Neuronal stem cell (in vitro differentiated cells): ENCODE measurements at regions not wholly inside any gene's neighbourhood (a gene's known extent, or its start where the extent isn't known, plus 50 kb on each side); places are given as distances from the start of the nearest gene placed in this dataset.
A peak's percentile ranks its signal among the peaks of the same experiment; 100 is the strongest.

ENCODE experiments used
- DNase-seq: peaks from one replicate; pipeline ENCODE4 v3.0.0-alpha.2; 2013; ENCODE audit warnings: low spot score
- H2AFZ ChIP-seq: one replicate; pipeline ENCODE4 v1.6.1; 2013; ENCODE audit warnings: mild to moderate bottlenecking, low read length, inconsistent platforms
- H2AK5ac ChIP-seq: 2 replicates; pipeline ENCODE4 v1.6.1; 2013; ENCODE audit warnings: low read depth, mild to moderate bottlenecking, inconsistent platforms, low read length, moderate library complexity, mixed read lengths
- H2BK120ac ChIP-seq: 2 replicates; pipeline ENCODE4 v1.6.1; 2013; ENCODE audit warnings: low read depth, mild to moderate bottlenecking, inconsistent platforms, low read length, moderate library complexity, mixed read lengths
- H2BK12ac ChIP-seq: one replicate; pipeline ENCODE4 v1.6.1; 2013; ENCODE audit warnings: low read length, inconsistent platforms
- H2BK15ac ChIP-seq: 2 replicates; pipeline ENCODE4 v1.6.1; 2013; ENCODE audit warnings: mild to moderate bottlenecking, low read length, inconsistent platforms, mixed read lengths
- H2BK5ac ChIP-seq: one replicate; pipeline ENCODE4 v1.6.1; 2013; ENCODE audit warnings: inconsistent platforms, mild to moderate bottlenecking, low read length, moderate library complexity
- H3K14ac ChIP-seq: one replicate; pipeline ENCODE4 v1.6.1; 2013; ENCODE audit warnings: low read length, inconsistent platforms
- H3K18ac ChIP-seq: 2 replicates; pipeline ENCODE4 v1.6.1; 2013; ENCODE audit warnings: low read length, inconsistent platforms
- H3K23ac ChIP-seq: 2 replicates; pipeline ENCODE4 v1.6.1; 2013; ENCODE audit warnings: low read depth, mild to moderate bottlenecking, mixed read lengths, low read length, inconsistent platforms; ENCODE audit not compliant: poor library complexity
- H3K27ac ChIP-seq: replicated peaks from 3 replicates; pipeline ENCODE4 v1.5.1; 2013; ENCODE audit warnings: low read length, inconsistent platforms
- H3K27me3 ChIP-seq, 3 experiments: 2 replicates each; pipeline ENCODE4 v1.6.1; 2013; ENCODE audit warnings: low read length in 3 of 3, mild to moderate bottlenecking in 2 of 3, inconsistent platforms in 1 of 3, low read depth in 1 of 3, mixed read lengths in 1 of 3, moderate library complexity in 1 of 3; ENCODE audit not compliant: control insufficient read depth in 3 of 3, insufficient read depth in 3 of 3
- H3K36me3 ChIP-seq, 2 donors: replicated peaks in 1 of 2; 2 replicates each; pipeline ENCODE4 v1.6.1; 2013; ENCODE audit warnings: low read length in 2 of 2; ENCODE audit not compliant: control insufficient read depth in 2 of 2, insufficient read depth in 2 of 2
- H3K4ac ChIP-seq: 2 replicates; pipeline ENCODE4 v1.6.1; 2013; ENCODE audit warnings: inconsistent platforms, mild to moderate bottlenecking, low read length, moderate library complexity
- H3K4me1 ChIP-seq, 2 donors: 1 replicate in 1 of 2; 2 replicates in 1 of 2; pipeline ENCODE4 v1.6.1; 2013; ENCODE audit warnings: low read length in 2 of 2, low read depth in 1 of 2; ENCODE audit not compliant: control insufficient read depth in 2 of 2, insufficient read depth in 1 of 2
- H3K4me2 ChIP-seq: one replicate; pipeline ENCODE4 v1.6.1; 2013; ENCODE audit warnings: mild to moderate bottlenecking, low read length, inconsistent platforms; ENCODE audit not compliant: insufficient read depth, poor library complexity, severe bottlenecking
- H3K4me3 ChIP-seq, 2 donors: 2 replicates each; pipeline ENCODE4 v1.5.1; 2013; ENCODE audit warnings: low read length in 2 of 2, mild to moderate bottlenecking in 2 of 2, inconsistent platforms in 1 of 2, moderate library complexity in 1 of 2
- H3K79me1 ChIP-seq: one replicate; pipeline ENCODE4 v1.6.1; 2013; ENCODE audit warnings: low read depth, mild to moderate bottlenecking, inconsistent platforms, low read length, moderate library complexity
- H3K9ac ChIP-seq: one replicate; pipeline ENCODE4 v1.6.1; 2013; ENCODE audit warnings: mild to moderate bottlenecking, low read depth, low read length, inconsistent platforms; ENCODE audit not compliant: poor library complexity
- H3K9me3 ChIP-seq, 2 donors: replicated peaks in 1 of 2; 2 replicates each; pipeline versions ENCODE3 to v1.6.1; 2013; ENCODE audit warnings: low read length in 2 of 2, mild to moderate bottlenecking in 2 of 2, inconsistent platforms in 1 of 2, low read depth in 1 of 2, mixed read lengths in 1 of 2, moderate library complexity in 1 of 2; ENCODE audit not compliant: control insufficient read depth in 2 of 2, insufficient read depth in 1 of 2
- H4K8ac ChIP-seq: one replicate; pipeline ENCODE4 v1.6.1; 2013; ENCODE audit warnings: low read depth, mild to moderate bottlenecking, inconsistent platforms, low read length, moderate library complexity
- H4K91ac ChIP-seq: one replicate; pipeline ENCODE4 v1.6.1; 2013; ENCODE audit warnings: low read length, low read depth, mild to moderate bottlenecking, inconsistent platforms; ENCODE audit not compliant: poor library complexity
- WGBS, 2 donors: extraction: QIAGEN DNeasy Blood & Tissue Kit; methylation state at CpG; one replicate each; pipeline ENCODE4 v1.1.7; 2013; ENCODE audit warnings: missing lambda C conversion rate in 2 of 2, mixed read lengths in 1 of 2; ENCODE audit not compliant: insufficient read length in 2 of 2, insufficient replicate concordance in 1 of 2; ENCODE audit errors: extremely low coverage in 2 of 2; 5-methylcytosine and 5-hydroxymethylcytosine counted together

GRCh38 chr5:166712447-166713185 is 1578.8 kb upstream of the WWC1 start:
- H3K4me3 ChIP-seq, result no peak overlapping the region
- H3K9me3 ChIP-seq, result peaks cover 0 to 6% of the 10 kb centered on the region in 2 donors
- WGBS, 2 donors, result no CpG with 5 or more reads among the region's 1 CpG

GRCh38 chr5:166713295-166713694 is 1578.2 kb upstream of the WWC1 start:
- Histone ChIP-seq H3K4me3 (no peak overlapping the region), H2BK120ac (no peak overlapping the region), H4K8ac (no peak overlapping the region), H2BK5ac (no peak overlapping the region), H3K27ac (peak overlapping the region; percentile 70), H3K9me3 (peaks cover 0 to 6% of the 10 kb centered on the region in 2 donors), H3K18ac (no peak overlapping the region), H4K91ac (no peak overlapping the region), H3K27me3 (peaks cover 0 to 3% (median 0%) of the 10 kb centered on the region in 3 experiments), H3K4me1 (peaks cover 6 to 11% of the 10 kb centered on the region in 2 donors), H2BK15ac (no peak overlapping the region), H2BK12ac (no peak overlapping the region), H3K14ac (no peak overlapping the region), H3K4me2 (no peak overlapping the region), H3K79me1 (no peaks in the 10 kb centered on the region), H2AK5ac (no peak overlapping the region), H2AFZ (no peak overlapping the region), H3K9ac (no peak overlapping the region), H3K23ac (no peak overlapping the region), H3K4ac (no peak overlapping the region), H3K36me3 (no peaks in the 10 kb centered on the region)
- WGBS, 2 donors, result no CpG with 5 or more reads among the region's 8 CpGs
- no peak for DNase-seq

More at GRCh38 chr5:166712447-166713185, 1578.8 kb upstream of the WWC1 start:
- Histone ChIP-seq H3K27me3 (peaks cover 0 to 3% (median 0%) of the 10 kb centered on the region in 3 experiments), H3K27ac (peak overlapping the region; percentile 70), H2AK5ac (no peak overlapping the region), H4K91ac (no peak overlapping the region), H3K14ac (no peak overlapping the region), H3K4me1 (peaks cover 6 to 11% of the 10 kb centered on the region in 2 donors), H3K79me1 (no peaks in the 10 kb centered on the region), H2BK5ac (no peak overlapping the region), H2AFZ (no peak overlapping the region), H3K18ac (no peak overlapping the region), H3K4me2 (no peak overlapping the region), H2BK120ac (no peak overlapping the region), H3K4ac (no peak overlapping the region), H4K8ac (no peak overlapping the region), H3K9ac (no peak overlapping the region), H3K36me3 (no peaks in the 10 kb centered on the region), H2BK15ac (no peak overlapping the region), H2BK12ac (no peak overlapping the region), H3K23ac (no peak overlapping the region)
- peak; percentile 26 for DNase-seq

GRCh38 chr5:166716856-166717492 is 1574.5 kb upstream of the WWC1 start:
- no peak overlapping the region for H2BK5ac ChIP-seq
- H2BK120ac ChIP-seq, result no peak overlapping the region
- H3K27ac ChIP-seq, result peak overlapping the region; percentile 38
- no peak overlapping the region for H3K23ac ChIP-seq
- H3K14ac ChIP-seq, result no peak overlapping the region
- no peak overlapping the region for H3K4me2 ChIP-seq
- H3K18ac ChIP-seq, result no peak overlapping the region
- no peaks in the 10 kb centered on the region for H3K36me3 ChIP-seq
- H3K79me1 ChIP-seq, result no peaks in the 10 kb centered on the region
- peaks cover 6 to 11% of the 10 kb centered on the region in 2 donors for H3K4me1 ChIP-seq
- H2AFZ ChIP-seq, result no peak overlapping the region
- H3K9me3 ChIP-seq, result peaks cover 0 to 6% of the 10 kb centered on the region in 2 donors
- H3K4ac ChIP-seq, result no peak overlapping the region
- no peak overlapping the region for H2BK12ac ChIP-seq
- no peak for DNase-seq
- no peak overlapping the region for H2AK5ac ChIP-seq
- no peak overlapping the region for H3K9ac ChIP-seq
- H4K8ac ChIP-seq, result no peak overlapping the region
- no CpG with 5 or more reads among the region's 6 CpGs for WGBS, 2 donors
- H3K27me3 ChIP-seq, result peaks cover 0 to 3% (median 0%) of the 10 kb centered on the region in 3 experiments
- H3K4me3 ChIP-seq, result no peak overlapping the region
- no peak overlapping the region for H4K91ac ChIP-seq
- H2BK15ac ChIP-seq, result no peak overlapping the region

GRCh38 chr5:166719991-166720390 is 1571.5 kb upstream of the WWC1 start:
- H2BK5ac ChIP-seq, result no peak overlapping the region
- no peak overlapping the region for H2BK120ac ChIP-seq

More at GRCh38 chr5:166719991-166720390, 1571.5 kb upstream of the WWC1 start:
- Histone ChIP-seq H3K18ac (no peak overlapping the region), H3K27me3 (no peaks in the 10 kb centered on the region), H4K8ac (no peak overlapping the region), H3K4me2 (no peak overlapping the region), H2BK12ac (no peak overlapping the region), H3K9me3 (no peaks in the 10 kb centered on the region), H3K4ac (no peak overlapping the region), H3K79me1 (no peaks in the 10 kb centered on the region), H3K36me3 (no peaks in the 10 kb centered on the region), H3K27ac (no peak overlapping the region), H2AK5ac (no peak overlapping the region), H3K4me3 (no peak overlapping the region), H3K14ac (no peak overlapping the region), H2BK15ac (no peak overlapping the region), H4K91ac (no peak overlapping the region), H3K23ac (no peak overlapping the region), H3K4me1 (peaks cover 0 to 5% of the 10 kb centered on the region in 2 donors), H2AFZ (no peak overlapping the region), H3K9ac (no peak overlapping the region)
- WGBS, 2 donors, result no CpG with 5 or more reads among the region's 2 CpGs
- DNase-seq, result no peak
